ENCODE measurements at regions not wholly inside any gene's neighbourhood (a gene's known extent, or its start where the extent isn't known, plus 50 kb on each side); places are given as distances from the start of the nearest gene placed in this dataset.

GRCh38 chr9:755454-756381 is 85.8 kb upstream of the DMRT1 start:
- TF ChIP-seq EZH2 (IDR thresholded peaks at IDR 0.05; ENCODE audit: low read depth, unreplicated experiment) (no peak), CTCF (conservative IDR thresholded peaks at IDR 0.05; ENCODE audit: low read depth in 2 of 2) (no peak), CREB1 (CRISPR knock-in tag; IDR thresholded peaks at IDR 0.05; ENCODE audit: low read depth) (no peak), ZNF114 (CRISPR knock-in tag; IDR thresholded peaks at IDR 0.05) (no peak), POLR2AphosphoS5 (IDR thresholded peaks at IDR 0.05; ENCODE audit: low read depth) (no peak), EZH2phosphoT487 (IDR thresholded peaks at IDR 0.05; ENCODE audit: unreplicated experiment) (no peak), REST (IDR thresholded peaks at IDR 0.05; ENCODE audit: unreplicated experiment) (no peak), ETS1 (IDR thresholded peaks at IDR 0.05) (no peak)

Data from GM23338 (cell line).